Mesendoderm (in vitro differentiated cells): ENCODE measurements at regions not wholly inside any gene's neighbourhood (a gene's known extent, or its start where the extent isn't known, plus 50 kb on each side); places are given as distances from the start of the nearest gene placed in this dataset.

ENCODE experiments used
- DNase-seq: peaks from one replicate; pipeline ENCODE4 v3.0.0; 2013
- H2AK5ac ChIP-seq: 2 replicates; pipeline ENCODE4 v1.6.1; 2013; ENCODE audit warnings: low read length, inconsistent platforms
- H2BK120ac ChIP-seq: 2 replicates; pipeline ENCODE4 v1.6.1; 2013; ENCODE audit warnings: low read depth, mild to moderate bottlenecking, low read length, moderate library complexity, mixed read lengths
- H2BK15ac ChIP-seq: replicated peaks from 2 replicates; pipeline ENCODE4 v1.6.1; 2013; ENCODE audit warnings: low read depth, mild to moderate bottlenecking, moderate library complexity
- H2BK5ac ChIP-seq: 2 replicates; pipeline ENCODE4 v1.6.1; 2013; ENCODE audit warnings: low read length, inconsistent platforms
- H3K18ac ChIP-seq: 2 replicates; pipeline ENCODE4 v1.6.1; 2013; ENCODE audit warnings: mild to moderate bottlenecking, low read length, mixed read lengths
- H3K23ac ChIP-seq: one replicate; pipeline ENCODE4 v1.6.1; 2013; ENCODE audit warnings: low read length
- H3K27ac ChIP-seq: 2 replicates; pipeline ENCODE4 v1.5.1; 2013; ENCODE audit warnings: low read depth, mild to moderate bottlenecking, inconsistent platforms, low read length, moderate library complexity
- H3K27me3 ChIP-seq: 2 replicates; pipeline ENCODE4 v1.6.1; 2013; ENCODE audit warnings: low read length, control low read depth, mild to moderate bottlenecking, inconsistent platforms; ENCODE audit not compliant: insufficient read depth, poor library complexity
- H3K36me3 ChIP-seq: 2 replicates; pipeline ENCODE4 v1.6.1; 2013; ENCODE audit warnings: low read length, inconsistent platforms; ENCODE audit not compliant: control insufficient read depth, insufficient read depth
- H3K4ac ChIP-seq: one replicate; pipeline ENCODE4 v1.6.1; 2013; ENCODE audit warnings: low read depth, mild to moderate bottlenecking, low read length, moderate library complexity
- H3K4me1 ChIP-seq: 2 replicates; pipeline ENCODE4 v1.6.1; 2013; ENCODE audit warnings: low read depth, low read length, inconsistent platforms; ENCODE audit not compliant: control insufficient read depth
- H3K4me2 ChIP-seq: 2 replicates; pipeline ENCODE4 v1.6.1; 2013; ENCODE audit warnings: low read length
- H3K4me3 ChIP-seq: 2 replicates; pipeline ENCODE4 v1.5.1; 2013; ENCODE audit warnings: mild to moderate bottlenecking, low read length
- H3K56ac ChIP-seq: one replicate; pipeline ENCODE4 v1.6.1; 2013; ENCODE audit warnings: low read length
- H3K79me1 ChIP-seq: 2 replicates; pipeline ENCODE4 v1.6.1; 2013; ENCODE audit warnings: low read length, inconsistent platforms
- H3K79me2 ChIP-seq: 2 replicates; pipeline ENCODE4 v1.6.1; 2013; ENCODE audit warnings: mild to moderate bottlenecking, low read length; ENCODE audit not compliant: control insufficient read depth, insufficient read depth
- H3K9ac ChIP-seq: 2 replicates; pipeline ENCODE4 v1.6.1; 2013; ENCODE audit warnings: low read length, inconsistent platforms
- H4K5ac ChIP-seq: one replicate; pipeline ENCODE4 v1.6.1; 2013; ENCODE audit warnings: low read length
- H4K8ac ChIP-seq: one replicate; pipeline ENCODE4 v1.6.1; 2013; ENCODE audit warnings: low read depth, mild to moderate bottlenecking, control low read depth, low read length, moderate library complexity
- whole genome bisulfite sequencing: extraction: QIAGEN DNeasy Blood & Tissue Kit; methylation state at CpG from one replicate; pipeline ENCODE4 v1.1.7; 2013; ENCODE audit warnings: low lambda C conversion rate, missing lambda C conversion rate; ENCODE audit not compliant: insufficient coverage; ENCODE audit errors: extremely low coverage; 5-methylcytosine and 5-hydroxymethylcytosine counted together

- Histone ChIP-seq H4K8ac (no peak overlapping the region), H3K79me1 (no peaks in the 10 kb centered on the region), H4K5ac (no peak overlapping the region), H3K4me3 (no peak overlapping the region), H3K4me2 (no peak overlapping the region), H3K4ac (no peak overlapping the region), H3K9ac (no peak overlapping the region), H2BK15ac (no peak overlapping the region), H3K79me2 (no peaks in the 10 kb centered on the region), H2AK5ac (no peak overlapping the region), H3K4me1 (no peaks in the 10 kb centered on the region), H3K27me3 (no peaks in the 10 kb centered on the region), H2BK120ac (no peak overlapping the region), H2BK5ac (no peak overlapping the region), H3K56ac (no peak overlapping the region), H3K18ac (no peak overlapping the region), H3K27ac (no peak overlapping the region), H3K23ac (no peak overlapping the region), H3K36me3 (no peaks in the 10 kb centered on the region)
- no peak for DNase-seq
- WGBS = no CpG with 5 or more reads among the region's 6 CpGs
Measured at GRCh38 chr1:230003409-230003808, 63.6 kb upstream of the GALNT2 start.

DNA sequence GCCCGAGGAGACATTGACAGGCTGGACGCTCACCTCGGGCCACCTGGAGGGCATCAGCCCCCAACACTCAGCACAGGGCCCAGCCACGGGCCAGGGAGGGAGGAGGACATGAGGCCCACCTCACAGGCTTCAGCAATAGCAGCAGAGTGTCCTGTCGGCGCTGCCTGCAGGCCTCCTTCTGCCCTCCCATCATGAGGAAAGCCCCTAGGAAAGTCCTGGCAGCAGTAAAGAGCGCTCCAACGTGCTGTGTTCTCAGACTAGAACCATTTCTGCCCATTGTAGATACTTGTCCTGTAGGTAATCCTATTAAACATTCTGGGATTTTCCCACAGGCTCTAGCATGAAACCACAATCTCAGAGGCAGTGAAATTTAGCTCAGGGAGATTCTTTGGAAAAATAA is 62.0 kb upstream of the GALNT2 start:
- H2BK120ac ChIP-seq = no peak overlapping the region
- no peak overlapping the region for H3K4ac ChIP-seq
- H3K23ac ChIP-seq = no peak overlapping the region
- H3K56ac ChIP-seq = no peak overlapping the region
- H3K27me3 ChIP-seq = no peaks in the 10 kb centered on the region
- WGBS = no CpG with 5 or more reads among the region's 8 CpGs
- no peak overlapping the region for H2BK5ac ChIP-seq
- no peak overlapping the region for H3K9ac ChIP-seq
- no peaks in the 10 kb centered on the region for H3K4me1 ChIP-seq
- H3K36me3 ChIP-seq = no peaks in the 10 kb centered on the region
- H2AK5ac ChIP-seq = no peak overlapping the region
- no peak overlapping the region for H3K4me2 ChIP-seq
- H3K4me3 ChIP-seq = no peak overlapping the region
- no peak overlapping the region for H2BK15ac ChIP-seq
- no peak overlapping the region for H3K27ac ChIP-seq
- no peak overlapping the region for H4K8ac ChIP-seq
- H3K18ac ChIP-seq = no peak overlapping the region
- H3K79me2 ChIP-seq = no peaks in the 10 kb centered on the region
- H3K79me1 ChIP-seq = no peaks in the 10 kb centered on the region
- no peak overlapping the region for H4K5ac ChIP-seq
- DNase-seq = no peak

DNA sequence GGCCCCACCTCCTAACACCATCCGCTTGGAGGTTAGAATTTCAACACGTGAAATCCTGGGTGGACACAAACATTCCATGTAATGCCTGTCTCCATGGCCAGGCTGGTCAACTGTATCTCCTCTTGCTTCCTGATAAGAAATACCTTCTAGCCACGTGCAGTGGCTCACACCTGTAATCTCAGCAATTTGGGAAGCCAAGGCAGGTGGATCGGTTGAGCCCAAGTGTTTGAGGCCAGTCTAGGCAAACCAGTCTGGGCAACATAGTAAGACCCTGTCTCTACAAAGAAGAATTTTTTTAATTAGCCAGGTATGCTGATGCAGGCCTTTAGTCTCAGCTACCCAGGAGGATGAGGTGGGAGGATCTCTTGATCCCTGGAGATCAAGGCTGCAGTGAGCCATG is 58.3 kb upstream of the GALNT2 start:
- Histone ChIP-seq H2BK120ac (no peak overlapping the region), H3K36me3 (no peaks in the 10 kb centered on the region), H3K27ac (no peak overlapping the region), H3K79me1 (no peaks in the 10 kb centered on the region), H3K27me3 (no peaks in the 10 kb centered on the region), H2BK5ac (no peak overlapping the region), H3K79me2 (no peaks in the 10 kb centered on the region), H3K18ac (no peak overlapping the region), H3K4me2 (no peak overlapping the region), H3K4me3 (no peak overlapping the region), H2AK5ac (no peak overlapping the region), H4K5ac (no peak overlapping the region), H3K4ac (no peak overlapping the region), H3K56ac (no peak overlapping the region), H4K8ac (no peak overlapping the region), H3K9ac (no peak overlapping the region), H3K4me1 (no peaks in the 10 kb centered on the region), H2BK15ac (no peak overlapping the region), H3K23ac (no peak overlapping the region)
- WGBS = no CpG with 5 or more reads among the region's 4 CpGs
- DNase-seq = no peak

DNA sequence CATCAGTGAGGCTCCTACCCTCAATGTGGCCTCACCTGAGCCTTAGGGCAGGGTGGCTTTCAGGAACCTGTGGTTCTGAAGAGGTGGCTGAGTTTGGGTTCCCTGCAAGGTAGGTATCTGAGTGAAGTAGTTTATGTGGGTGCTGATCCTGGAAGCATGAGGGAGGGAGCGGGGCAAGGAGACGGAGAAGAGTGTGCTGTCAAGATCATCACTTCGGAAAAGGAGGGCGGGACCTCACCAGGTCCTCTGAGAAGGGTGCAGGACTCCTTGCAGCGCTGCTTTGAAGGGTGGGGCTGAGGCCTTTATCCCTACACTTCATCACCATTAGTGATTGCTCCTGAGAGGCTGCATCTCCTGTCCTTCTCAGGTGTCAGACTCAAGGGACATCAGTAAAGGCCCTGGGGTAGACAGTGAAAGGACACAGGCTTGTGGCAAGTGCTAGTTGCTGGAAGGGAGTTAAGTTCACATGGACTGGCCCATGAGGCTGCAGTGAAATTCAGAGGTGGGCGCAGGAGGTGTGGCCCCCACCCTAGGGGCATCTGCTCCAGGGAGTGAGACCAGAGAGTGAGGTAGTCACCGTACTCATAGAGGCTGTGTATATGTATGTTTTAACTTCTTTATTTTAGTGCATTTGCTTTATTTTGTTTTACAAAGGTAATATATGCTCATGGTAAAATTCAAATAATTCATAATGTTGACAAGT is 57.3 kb upstream of the GALNT2 start:
- no peaks in the 10 kb centered on the region for H3K4me1 ChIP-seq
- DNase-seq = no peak
- WGBS = no CpG with 5 or more reads among the region's 7 CpGs

DNA sequence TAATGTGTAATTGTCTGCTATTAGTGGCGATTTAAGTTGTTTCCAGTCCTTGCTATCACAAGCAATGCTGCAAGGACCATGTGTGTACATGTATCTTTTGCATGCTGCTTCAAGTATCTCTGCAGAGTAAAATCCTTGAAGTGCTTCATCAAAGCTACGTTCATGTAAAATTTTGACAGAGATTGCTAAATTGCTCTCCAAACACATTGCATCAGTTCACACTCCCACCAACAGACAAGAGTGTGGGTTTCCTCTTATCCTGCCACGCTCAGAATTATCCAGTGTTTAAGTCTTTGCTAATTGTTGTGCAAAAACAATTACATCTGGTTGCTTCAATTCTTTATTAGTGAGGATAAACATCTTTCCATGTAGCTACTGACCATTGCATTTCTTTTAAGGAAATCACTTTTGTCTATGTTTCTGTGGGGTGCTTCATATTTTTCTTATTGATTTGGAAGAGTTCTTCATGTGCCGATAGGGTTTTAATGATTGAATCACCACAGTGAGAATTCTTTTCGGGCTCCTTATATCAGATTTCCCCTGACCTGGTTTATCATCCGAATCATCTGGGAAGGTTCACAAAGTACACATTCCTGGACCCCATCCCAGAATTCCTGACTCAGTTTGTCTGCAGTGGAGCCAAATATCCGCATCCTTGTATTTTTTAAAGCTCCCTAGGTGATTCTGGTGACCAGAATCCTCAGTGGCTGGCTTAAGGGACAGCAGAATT is 56.3 kb upstream of the GALNT2 start:
- Histone ChIP-seq H3K4ac (no peak overlapping the region), H3K18ac (no peak overlapping the region), H3K4me2 (no peak overlapping the region), H2BK15ac (no peak overlapping the region), H3K27ac (no peak overlapping the region), H4K8ac (no peak overlapping the region), H3K23ac (no peak overlapping the region), H3K27me3 (no peaks in the 10 kb centered on the region), H4K5ac (no peak overlapping the region), H3K9ac (no peak overlapping the region), H3K79me2 (no peaks in the 10 kb centered on the region), H2AK5ac (no peak overlapping the region), H2BK5ac (no peak overlapping the region), H3K36me3 (no peaks in the 10 kb centered on the region), H2BK120ac (no peak overlapping the region), H3K79me1 (no peaks in the 10 kb centered on the region), H3K4me1 (no peaks in the 10 kb centered on the region), H3K56ac (no peak overlapping the region), H3K4me3 (no peak overlapping the region)
- no CpG with 5 or more reads among the region's 7 CpGs for WGBS
- no peak for DNase-seq

More for the DNA sequence above, 57.3 kb upstream of the GALNT2 start:
- Histone ChIP-seq H4K8ac (no peak overlapping the region), H3K18ac (no peak overlapping the region), H2BK15ac (no peak overlapping the region), H2AK5ac (no peak overlapping the region), H3K36me3 (no peaks in the 10 kb centered on the region), H3K4ac (no peak overlapping the region), H3K4me2 (no peak overlapping the region), H4K5ac (no peak overlapping the region), H2BK5ac (no peak overlapping the region), H2BK120ac (no peak overlapping the region), H3K56ac (no peak overlapping the region), H3K9ac (no peak overlapping the region), H3K27ac (no peak overlapping the region), H3K79me2 (no peaks in the 10 kb centered on the region), H3K23ac (no peak overlapping the region), H3K27me3 (no peaks in the 10 kb centered on the region), H3K4me3 (no peak overlapping the region), H3K79me1 (no peaks in the 10 kb centered on the region)
